ENCODE measurements at regions not wholly inside any gene's neighbourhood (a gene's known extent, or its start where the extent isn't known, plus 50 kb on each side); places are given as distances from the start of the nearest gene placed in this dataset.

DNA sequence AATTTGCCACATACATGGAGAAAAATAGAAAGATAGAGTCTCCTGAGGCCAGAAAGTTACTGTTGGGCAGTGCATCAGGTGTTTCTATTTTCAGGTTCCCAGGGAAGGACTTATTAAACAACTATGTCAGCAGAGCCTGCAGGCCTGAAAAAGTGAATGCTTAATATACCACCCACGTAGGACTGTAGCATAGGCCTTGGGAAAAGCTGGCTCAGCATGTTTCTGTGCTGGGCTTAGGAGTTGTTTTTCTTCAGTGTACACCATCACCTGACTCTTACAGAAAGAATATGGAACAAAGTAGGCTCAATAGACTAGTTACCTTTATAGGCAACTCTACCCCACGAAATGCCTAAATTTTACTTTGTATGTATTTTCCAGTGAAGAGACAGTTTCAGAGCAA lies 1385.9 kb downstream of the FAM133A start:
- TF ChIP-seq, protein P1, sequence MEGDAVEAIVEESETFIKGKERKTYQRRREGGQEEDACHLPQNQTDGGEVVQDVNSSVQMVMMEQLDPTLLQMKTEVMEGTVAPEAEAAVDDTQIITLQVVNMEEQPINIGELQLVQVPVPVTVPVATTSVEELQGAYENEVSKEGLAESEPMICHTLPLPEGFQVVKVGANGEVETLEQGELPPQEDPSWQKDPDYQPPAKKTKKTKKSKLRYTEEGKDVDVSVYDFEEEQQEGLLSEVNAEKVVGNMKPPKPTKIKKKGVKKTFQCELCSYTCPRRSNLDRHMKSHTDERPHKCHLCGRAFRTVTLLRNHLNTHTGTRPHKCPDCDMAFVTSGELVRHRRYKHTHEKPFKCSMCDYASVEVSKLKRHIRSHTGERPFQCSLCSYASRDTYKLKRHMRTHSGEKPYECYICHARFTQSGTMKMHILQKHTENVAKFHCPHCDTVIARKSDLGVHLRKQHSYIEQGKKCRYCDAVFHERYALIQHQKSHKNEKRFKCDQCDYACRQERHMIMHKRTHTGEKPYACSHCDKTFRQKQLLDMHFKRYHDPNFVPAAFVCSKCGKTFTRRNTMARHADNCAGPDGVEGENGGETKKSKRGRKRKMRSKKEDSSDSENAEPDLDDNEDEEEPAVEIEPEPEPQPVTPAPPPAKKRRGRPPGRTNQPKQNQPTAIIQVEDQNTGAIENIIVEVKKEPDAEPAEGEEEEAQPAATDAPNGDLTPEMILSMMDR (IDR thresholded peaks at IDR 0.05; ENCODE audit: poor library complexity), result no peak
- TF ChIP-seq EZH2 (IDR thresholded peaks at IDR 0.05; ENCODE audit: borderline replicate concordance) (no peak), EZH2phosphoT487 (IDR thresholded peaks at IDR 0.05; ENCODE audit: low read depth, severe bottlenecking, unreplicated experiment) (no peak)

Data from hepatocyte (in vitro differentiated cells).